ENCODE measurements at regions not wholly inside any gene's neighbourhood (a gene's known extent, or its start where the extent isn't known, plus 50 kb on each side); places are given as distances from the start of the nearest gene placed in this dataset.

DNA sequence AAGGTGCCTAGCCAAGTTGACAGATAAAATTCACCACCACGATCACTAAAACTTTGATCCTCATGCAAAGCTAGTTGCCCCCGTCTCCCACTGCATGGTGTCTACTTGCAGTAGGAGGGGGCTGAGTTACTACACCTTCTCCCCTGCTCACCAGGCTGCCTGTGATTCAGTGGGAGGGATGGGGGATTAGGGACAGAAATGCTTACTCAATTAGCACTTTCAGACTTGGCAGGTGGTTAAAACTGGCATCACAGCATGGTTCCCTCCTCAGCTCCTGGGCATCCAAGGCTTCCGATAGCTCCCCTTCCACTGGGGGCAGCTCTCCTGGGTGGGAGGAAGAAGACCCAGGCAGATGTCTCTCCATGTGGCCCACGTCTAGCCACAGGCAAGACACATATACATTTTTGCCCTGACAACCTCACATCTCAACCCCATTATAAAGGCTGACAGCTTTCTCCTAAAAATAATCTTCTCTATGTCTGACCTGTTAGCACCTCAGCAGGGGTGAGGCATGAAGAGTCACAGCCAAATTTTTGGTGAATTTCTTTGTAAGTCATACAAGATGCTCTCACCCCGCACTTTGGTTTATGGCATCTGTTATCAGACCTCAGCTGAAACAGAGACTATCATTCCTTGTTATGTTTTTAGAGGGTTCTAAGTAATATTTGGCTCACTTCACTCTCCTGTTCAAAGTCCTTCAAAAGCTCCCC is 369.0 kb downstream of the SV2B start:
- TF ChIP-seq, protein P1, sequence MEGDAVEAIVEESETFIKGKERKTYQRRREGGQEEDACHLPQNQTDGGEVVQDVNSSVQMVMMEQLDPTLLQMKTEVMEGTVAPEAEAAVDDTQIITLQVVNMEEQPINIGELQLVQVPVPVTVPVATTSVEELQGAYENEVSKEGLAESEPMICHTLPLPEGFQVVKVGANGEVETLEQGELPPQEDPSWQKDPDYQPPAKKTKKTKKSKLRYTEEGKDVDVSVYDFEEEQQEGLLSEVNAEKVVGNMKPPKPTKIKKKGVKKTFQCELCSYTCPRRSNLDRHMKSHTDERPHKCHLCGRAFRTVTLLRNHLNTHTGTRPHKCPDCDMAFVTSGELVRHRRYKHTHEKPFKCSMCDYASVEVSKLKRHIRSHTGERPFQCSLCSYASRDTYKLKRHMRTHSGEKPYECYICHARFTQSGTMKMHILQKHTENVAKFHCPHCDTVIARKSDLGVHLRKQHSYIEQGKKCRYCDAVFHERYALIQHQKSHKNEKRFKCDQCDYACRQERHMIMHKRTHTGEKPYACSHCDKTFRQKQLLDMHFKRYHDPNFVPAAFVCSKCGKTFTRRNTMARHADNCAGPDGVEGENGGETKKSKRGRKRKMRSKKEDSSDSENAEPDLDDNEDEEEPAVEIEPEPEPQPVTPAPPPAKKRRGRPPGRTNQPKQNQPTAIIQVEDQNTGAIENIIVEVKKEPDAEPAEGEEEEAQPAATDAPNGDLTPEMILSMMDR (IDR thresholded peaks at IDR 0.05; ENCODE audit: insufficient read depth, low read length), result no peak
- no peak for DNase-seq (ENCODE audit: low read depth)
- H3K4me3 ChIP-seq (ENCODE audit: low read depth, low read length), result no peak overlapping the region

DNA sequence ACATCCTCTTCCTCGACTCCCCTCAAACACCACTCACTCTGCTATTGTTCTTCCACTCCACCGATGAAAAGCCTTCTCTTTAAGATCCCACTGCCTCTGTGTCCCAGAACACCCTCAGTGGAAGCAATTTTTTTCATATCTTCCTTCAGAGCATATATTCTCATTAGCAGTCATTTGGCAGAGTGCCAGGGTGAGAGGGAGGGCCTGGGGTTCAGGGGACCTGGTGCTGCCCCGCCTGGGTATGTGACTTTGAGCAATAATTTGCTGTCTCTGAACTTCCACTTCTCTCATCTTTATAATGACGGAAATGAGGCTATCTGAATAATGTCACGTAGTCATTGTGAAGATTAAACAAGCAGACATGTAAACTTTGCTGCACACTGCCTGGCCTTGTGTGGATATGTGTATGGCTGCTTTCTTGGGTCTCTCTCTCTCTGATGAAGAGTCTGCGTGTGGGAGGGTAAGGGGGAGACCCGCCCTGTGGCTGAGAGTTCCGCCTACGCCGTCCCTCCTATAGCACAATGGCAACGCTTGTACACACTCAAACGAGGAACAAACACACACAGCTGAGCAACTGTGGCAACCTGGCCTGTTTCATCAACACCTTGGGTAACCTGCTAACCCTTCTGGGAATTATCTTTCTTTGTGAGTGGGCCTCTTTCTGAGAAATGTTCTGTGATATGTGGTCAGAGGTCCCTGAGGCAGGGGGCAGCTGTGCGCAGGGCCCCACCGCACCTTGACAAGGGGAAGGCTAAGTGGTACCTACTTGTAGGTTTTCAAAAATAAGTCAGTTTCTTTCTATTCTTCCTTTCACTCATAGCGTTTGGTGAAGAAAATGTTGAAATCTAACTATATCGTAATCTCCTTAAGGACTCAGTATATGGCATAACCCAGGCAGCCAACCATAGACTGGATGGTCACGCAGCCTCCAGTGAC is 369.8 kb downstream of the SV2B start:
- TF ChIP-seq, protein P1 (IDR thresholded peaks at IDR 0.05; ENCODE audit: insufficient read depth, low read length), result no peak
- no peak for DNase-seq (ENCODE audit: low read depth)

DNA sequence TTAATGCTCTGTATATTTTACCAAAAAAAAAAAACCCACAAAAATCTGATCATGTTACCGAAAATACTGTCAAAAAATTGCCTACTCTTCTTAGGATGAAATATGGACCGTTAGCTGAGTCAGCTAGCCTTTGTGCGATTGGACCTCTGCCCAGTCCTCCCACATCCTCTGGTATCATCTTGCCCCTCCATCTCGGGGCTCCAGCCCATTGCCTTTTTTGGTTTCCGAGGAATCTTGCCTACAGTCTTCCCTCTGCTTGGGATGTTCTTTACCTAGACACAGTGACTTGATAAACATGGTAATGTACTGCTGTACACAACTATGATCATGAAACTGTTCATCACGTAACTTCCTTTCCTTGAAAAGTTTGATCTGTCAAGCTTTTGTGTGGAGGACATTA is 371.4 kb downstream of the SV2B start:
- no peak for DNase-seq (ENCODE audit: low read depth)
- no peak overlapping the region for H3K4me3 ChIP-seq (ENCODE audit: low read depth, low read length)
- TF ChIP-seq, protein P1 (IDR thresholded peaks at IDR 0.05; ENCODE audit: insufficient read depth, low read length), result no peak

More for the DNA sequence above, 369.8 kb downstream of the SV2B start:
- H3K4me3 ChIP-seq (ENCODE audit: low read depth, low read length), result no peak overlapping the region

DNA sequence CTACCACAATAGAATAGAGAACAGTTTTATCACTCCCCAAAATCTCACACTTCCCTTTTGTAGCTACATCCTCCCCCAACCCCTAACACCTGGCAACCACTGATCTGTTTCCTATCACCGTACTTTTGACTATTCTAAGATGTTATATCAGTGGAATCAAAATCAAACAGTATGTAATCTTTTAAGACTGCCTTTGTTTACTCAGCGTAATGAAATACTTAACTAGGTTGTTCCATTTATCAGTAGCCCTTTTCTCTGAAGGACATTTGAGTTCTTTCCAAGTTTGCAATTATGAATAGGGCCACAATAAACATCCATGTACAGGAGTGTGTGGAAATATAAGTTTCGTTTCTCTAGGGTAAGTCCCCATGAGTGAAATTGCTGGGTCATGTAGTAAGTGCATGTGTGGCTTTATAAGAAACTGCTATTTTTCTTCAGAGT is 372.3 kb downstream of the SV2B start:
- TF ChIP-seq, protein P1 (IDR thresholded peaks at IDR 0.05; ENCODE audit: insufficient read depth, low read length), result no peak
- no peak for DNase-seq (ENCODE audit: low read depth)
- H3K4me3 ChIP-seq (ENCODE audit: low read depth, low read length), result no peak overlapping the region

DNA sequence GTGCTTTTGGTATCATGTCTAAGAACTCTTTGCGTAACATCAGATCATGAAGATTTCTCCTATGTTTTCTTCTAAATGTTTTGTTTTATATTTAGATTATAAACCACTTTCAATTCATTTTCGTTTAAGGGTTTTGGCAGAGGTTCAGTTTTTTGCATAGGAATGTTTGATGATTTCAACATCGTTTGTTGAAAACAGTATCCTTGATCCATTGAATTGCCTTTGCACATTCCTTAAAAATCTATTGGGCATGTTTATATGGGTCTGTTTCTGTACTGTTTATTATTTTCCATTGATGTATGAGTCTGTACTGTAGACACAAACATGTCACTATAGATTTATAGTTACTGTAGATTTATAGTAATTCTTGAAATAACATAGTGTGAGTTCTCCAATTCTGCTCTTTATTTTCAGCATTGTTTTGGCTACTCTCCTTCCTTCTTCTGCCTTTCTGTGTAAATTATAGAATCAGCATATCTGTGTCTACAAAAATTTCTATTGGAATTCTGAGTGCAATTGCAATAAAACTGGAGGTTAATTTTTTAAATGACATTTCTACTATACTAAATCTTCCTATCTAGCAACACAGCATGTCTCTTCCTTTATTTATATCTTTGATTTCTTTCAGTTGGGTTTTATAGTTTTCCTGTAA is 374.0 kb downstream of the SV2B start:
- no peak overlapping the region for H3K4me3 ChIP-seq (ENCODE audit: low read depth, low read length)
- DNase-seq (ENCODE audit: low read depth), result peak; percentile 51
- TF ChIP-seq, protein P1 (IDR thresholded peaks at IDR 0.05; ENCODE audit: insufficient read depth, low read length), result no peak

DNA sequence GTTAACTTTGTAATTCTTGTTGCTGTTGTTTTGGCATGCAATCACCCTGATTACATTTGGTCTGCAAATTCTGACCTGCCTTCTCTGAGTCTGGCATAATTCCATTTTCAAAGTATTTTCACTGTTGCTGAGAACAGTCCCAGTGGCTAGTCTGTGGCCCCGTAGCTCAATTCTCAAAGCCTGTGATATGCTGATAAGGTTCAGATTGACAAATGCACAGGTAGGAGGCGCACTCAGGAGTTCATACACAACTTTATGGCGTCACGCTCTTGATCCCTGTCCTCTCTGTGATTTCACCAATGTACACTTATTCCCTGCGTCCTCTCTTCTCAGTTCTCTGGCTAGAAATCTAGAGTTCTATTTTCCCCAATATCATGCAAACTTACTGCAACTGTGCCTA is 376.6 kb upstream of the SLCO3A1 start:
- TF ChIP-seq, protein P1 (IDR thresholded peaks at IDR 0.05; ENCODE audit: insufficient read depth, low read length), result no peak
- DNase-seq (ENCODE audit: low read depth), result no peak
- H3K4me3 ChIP-seq (ENCODE audit: low read depth, low read length), result no peak overlapping the region
